ENCODE measurements at regions not wholly inside any gene's neighbourhood (a gene's known extent, or its start where the extent isn't known, plus 50 kb on each side); places are given as distances from the start of the nearest gene placed in this dataset.

DNA sequence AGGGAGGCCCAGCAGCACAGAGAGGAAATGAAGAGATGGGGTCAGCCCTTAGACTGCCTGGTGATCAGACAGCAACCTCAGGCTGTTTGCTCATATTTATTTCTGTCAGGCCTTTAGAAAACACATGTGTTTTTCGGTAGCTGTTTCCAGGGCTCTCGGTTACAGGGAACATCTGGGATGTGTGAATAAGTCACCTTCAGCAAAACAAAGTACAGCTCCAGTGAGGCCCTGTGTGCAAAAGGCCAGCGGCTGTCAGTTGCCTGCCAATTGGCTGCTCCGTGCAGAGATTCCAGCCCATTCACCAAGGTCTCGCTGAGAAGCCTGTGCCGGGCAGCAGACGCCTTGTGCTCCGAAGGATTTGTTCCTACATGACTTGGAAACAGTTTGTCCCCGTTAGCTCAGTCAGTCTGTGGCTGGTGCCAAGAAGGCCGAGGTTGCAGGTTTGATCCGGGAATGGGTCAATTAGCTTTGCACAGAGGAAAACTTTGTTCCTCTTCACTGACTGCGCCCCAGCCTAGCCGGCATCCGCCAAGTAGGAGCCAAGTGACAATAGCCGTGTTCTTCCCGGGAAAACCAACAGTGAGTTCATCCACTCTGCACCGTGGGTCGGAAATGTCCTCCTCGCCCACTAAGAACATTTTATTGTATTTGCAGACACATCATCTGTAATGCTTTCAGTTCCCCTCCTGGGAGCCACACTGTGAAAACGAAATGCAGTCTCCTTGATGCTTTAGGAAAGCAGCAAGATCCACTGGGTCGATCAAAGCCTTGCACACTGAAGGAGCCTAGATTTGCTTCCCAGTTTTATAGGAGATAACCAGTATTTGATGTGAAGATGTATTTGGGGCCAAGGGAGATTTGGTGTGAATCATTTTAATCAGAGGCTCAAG lies 315.4 kb upstream of the CDYL start:
- TF ChIP-seq, protein P1, sequence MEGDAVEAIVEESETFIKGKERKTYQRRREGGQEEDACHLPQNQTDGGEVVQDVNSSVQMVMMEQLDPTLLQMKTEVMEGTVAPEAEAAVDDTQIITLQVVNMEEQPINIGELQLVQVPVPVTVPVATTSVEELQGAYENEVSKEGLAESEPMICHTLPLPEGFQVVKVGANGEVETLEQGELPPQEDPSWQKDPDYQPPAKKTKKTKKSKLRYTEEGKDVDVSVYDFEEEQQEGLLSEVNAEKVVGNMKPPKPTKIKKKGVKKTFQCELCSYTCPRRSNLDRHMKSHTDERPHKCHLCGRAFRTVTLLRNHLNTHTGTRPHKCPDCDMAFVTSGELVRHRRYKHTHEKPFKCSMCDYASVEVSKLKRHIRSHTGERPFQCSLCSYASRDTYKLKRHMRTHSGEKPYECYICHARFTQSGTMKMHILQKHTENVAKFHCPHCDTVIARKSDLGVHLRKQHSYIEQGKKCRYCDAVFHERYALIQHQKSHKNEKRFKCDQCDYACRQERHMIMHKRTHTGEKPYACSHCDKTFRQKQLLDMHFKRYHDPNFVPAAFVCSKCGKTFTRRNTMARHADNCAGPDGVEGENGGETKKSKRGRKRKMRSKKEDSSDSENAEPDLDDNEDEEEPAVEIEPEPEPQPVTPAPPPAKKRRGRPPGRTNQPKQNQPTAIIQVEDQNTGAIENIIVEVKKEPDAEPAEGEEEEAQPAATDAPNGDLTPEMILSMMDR (IDR thresholded peaks at IDR 0.05; ENCODE audit: low read depth, low read length) = no peak

DNA sequence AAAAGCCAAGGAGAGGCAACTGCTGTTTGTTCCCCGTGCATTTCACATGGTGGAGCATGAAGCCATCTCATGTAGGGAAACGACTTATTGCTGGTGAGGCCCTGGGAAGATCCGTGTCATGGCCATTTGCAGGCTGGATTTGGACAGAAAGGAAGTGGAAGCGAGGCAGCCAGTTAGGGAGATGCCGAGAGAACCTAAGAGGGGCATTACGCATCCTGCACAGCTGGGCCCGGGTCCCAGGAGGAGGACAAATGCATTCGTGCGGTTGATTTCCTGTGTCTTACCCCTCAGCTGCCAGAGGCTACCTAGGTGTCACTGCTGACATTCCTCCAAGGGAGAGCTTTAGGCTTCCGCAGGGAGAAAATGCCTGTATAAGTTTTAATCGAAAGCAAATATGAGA lies 316.2 kb upstream of the CDYL start:
- Histone ChIP-seq H3K27me3 (ENCODE audit: insufficient read depth, low read depth, severe bottlenecking) (peaks cover 96% of the 10 kb centered on the region), H3K36me3 (no peaks in the 10 kb centered on the region), H3K4me3 (ENCODE audit: low read depth, low read length) (no peak overlapping the region), H3K9me3 (ENCODE audit: severe bottlenecking) (peaks cover 2% of the 10 kb centered on the region), H3K27ac (no peak overlapping the region)
- DNase-seq = no peak
- TF ChIP-seq, protein P1 (IDR thresholded peaks at IDR 0.05; ENCODE audit: low read depth, low read length) = no peak

More for the DNA sequence above, 315.4 kb upstream of the CDYL start:
- Histone ChIP-seq H3K4me3 (ENCODE audit: low read depth, low read length) (no peak overlapping the region), H3K36me3 (no peaks in the 10 kb centered on the region), H3K9me3 (ENCODE audit: severe bottlenecking) (peaks cover 2% of the 10 kb centered on the region), H3K27ac (no peak overlapping the region), H3K27me3 (ENCODE audit: insufficient read depth, low read depth, severe bottlenecking) (peaks cover 97% of the 10 kb centered on the region)
- DNase-seq = no peak

DNA sequence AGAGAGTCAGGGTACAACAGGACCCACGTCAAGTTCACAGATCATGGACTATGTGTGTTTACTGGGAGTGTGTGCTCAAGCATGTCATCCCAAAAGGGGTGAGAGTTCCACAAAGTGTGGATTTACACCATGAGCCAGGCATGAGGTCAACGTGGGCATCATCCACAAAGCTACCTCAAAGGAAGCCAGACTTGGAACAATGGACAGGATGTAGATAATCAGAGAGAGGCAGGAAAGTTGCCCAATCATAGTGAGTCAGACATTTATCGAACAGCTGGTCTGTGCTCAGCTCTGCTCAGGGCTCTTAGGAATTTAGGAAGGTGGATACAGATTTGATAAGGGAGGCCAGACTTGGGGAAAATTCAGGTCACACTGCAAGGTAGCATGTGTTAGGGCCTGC lies 317.2 kb upstream of the CDYL start:
- H3K27me3 ChIP-seq (ENCODE audit: insufficient read depth, low read depth, severe bottlenecking) = peaks cover 90% of the 10 kb centered on the region
- TF ChIP-seq, protein P1 (IDR thresholded peaks at IDR 0.05; ENCODE audit: low read depth, low read length) = no peak
- no peak for DNase-seq

DNA sequence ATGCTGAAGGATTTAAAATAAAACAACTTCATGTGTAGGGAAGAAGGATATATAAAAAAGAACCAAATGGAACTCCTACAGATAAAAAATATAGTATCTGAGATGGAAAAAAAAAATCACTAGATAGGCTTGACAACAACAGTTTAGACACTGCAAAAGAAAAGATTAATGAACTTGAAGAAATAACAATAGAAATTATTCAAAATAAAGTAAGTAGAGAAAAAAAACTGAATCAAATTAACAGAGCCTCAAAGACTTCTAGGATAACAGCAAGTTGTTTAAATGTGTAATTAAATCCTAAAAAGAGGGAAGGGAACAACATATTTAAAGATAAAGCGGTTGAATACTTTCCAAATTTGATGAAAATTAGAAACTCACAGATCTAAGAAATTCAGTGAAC lies 316.3 kb upstream of the ECI2 start:
- TF ChIP-seq, protein P1 (IDR thresholded peaks at IDR 0.05; ENCODE audit: low read depth, low read length) = no peak
- no peaks in the 10 kb centered on the region for H3K36me3 ChIP-seq
- no peak for DNase-seq
- H3K27me3 ChIP-seq (ENCODE audit: insufficient read depth, low read depth, severe bottlenecking) = peaks cover 50% of the 10 kb centered on the region
- H3K4me3 ChIP-seq (ENCODE audit: low read depth, low read length) = no peak overlapping the region
- H3K9me3 ChIP-seq (ENCODE audit: severe bottlenecking) = peaks cover 10% of the 10 kb centered on the region
- no peak overlapping the region for H3K27ac ChIP-seq

More for the DNA sequence above, 317.2 kb upstream of the CDYL start:
- Histone ChIP-seq H3K36me3 (no peaks in the 10 kb centered on the region), H3K27ac (no peak overlapping the region), H3K9me3 (ENCODE audit: severe bottlenecking) (peaks cover 2% of the 10 kb centered on the region), H3K4me3 (ENCODE audit: low read depth, low read length) (no peak overlapping the region)

DNA sequence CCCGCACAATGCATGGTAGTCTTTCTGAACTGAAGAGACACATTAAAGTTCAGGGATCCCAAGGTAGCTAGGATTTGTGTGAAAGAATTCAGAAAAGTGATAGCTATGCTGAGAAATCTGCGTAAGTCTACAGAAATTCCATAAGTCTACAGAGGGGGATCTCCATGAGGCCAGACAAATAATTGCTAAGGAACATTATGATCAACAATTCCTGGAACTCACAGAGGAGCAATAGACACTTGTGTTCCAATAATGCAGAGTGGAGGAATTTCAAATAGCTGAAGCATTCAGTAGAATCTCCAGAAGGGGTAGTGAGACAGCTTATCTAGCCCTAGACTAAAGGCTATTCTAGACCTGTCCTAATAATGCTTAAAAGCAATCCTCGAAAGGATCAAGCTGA lies 315.7 kb upstream of the ECI2 start:
- Histone ChIP-seq H3K27me3 (ENCODE audit: insufficient read depth, low read depth, severe bottlenecking) (peaks cover 48% of the 10 kb centered on the region), H3K9me3 (ENCODE audit: severe bottlenecking) (peaks cover 8% of the 10 kb centered on the region), H3K4me3 (ENCODE audit: low read depth, low read length) (no peak overlapping the region), H3K27ac (no peak overlapping the region), H3K36me3 (no peaks in the 10 kb centered on the region)
- TF ChIP-seq, protein P1 (IDR thresholded peaks at IDR 0.05; ENCODE audit: low read depth, low read length) = no peak
- no peak for DNase-seq

Measured in WERI-Rb-1 (cell line).